AG04449 (cell line): ENCODE measurements at regions not wholly inside any gene's neighbourhood (a gene's known extent, or its start where the extent isn't known, plus 50 kb on each side); places are given as distances from the start of the nearest gene placed in this dataset.

Experiments
- CTCF ChIA-PET: fragments of 350-600 bp; formaldehyde crosslinking; extraction: SDS; loops from one replicate; lab custom pipeline; 2021; ENCODE audit warnings: antibody characterized with exemption; lab: Yijun Ruan, JAX
- POLR2A ChIA-PET: fragments of 400-600, 350-600 bp; formaldehyde crosslinking; extraction: SDS; loops from one replicate; lab custom pipeline; 2020; ENCODE audit warnings: antibody characterized with exemption, inconsistent platforms; lab: Yijun Ruan, JAX
- DNase-seq: peaks from one replicate; pipeline ENCODE4 v3.0.0-alpha.2; 2010; ENCODE audit warnings: low read depth, low spot score
- H3K4me3 ChIP-seq: 2 replicates; pipeline ENCODE4 v1.5.1; 2011; ENCODE audit warnings: low read depth, mild to moderate bottlenecking, control low read depth, low read length
- TF ChIP-seq, protein P1 (sequence below): IDR thresholded peaks from one replicate; pipeline ENCODE4 v1.5.1; 2011; ENCODE audit warnings: mild to moderate bottlenecking, moderate library complexity, low read length, control low read depth, inconsistent platforms; ENCODE audit not compliant: insufficient read depth; ENCODE audit errors: missing control alignments

DNA sequence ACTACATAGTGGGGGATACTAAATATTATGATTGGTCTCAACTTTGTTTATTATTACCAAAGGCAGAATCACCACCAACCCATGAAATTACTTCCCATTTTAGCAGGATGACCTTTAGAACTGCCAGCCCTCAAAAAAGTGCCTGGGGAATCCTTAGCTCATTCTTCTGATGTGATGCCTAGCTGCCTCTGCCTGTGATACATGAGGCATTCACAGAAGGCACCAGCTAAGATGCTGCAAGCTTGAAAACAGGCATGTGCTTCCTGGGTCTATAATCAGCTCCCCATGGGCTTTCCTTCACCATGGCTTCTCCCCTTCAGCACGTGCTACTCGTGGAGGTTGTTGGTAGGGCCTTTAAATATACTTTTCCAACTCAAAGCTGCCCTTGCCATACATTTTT is 50.4 kb upstream of the ARHGAP20 start:
- CTCF ChIA-PET, result no interaction called here

More for the DNA sequence above, 50.4 kb upstream of the ARHGAP20 start:
- no peak for DNase-seq
- TF ChIP-seq, protein P1, sequence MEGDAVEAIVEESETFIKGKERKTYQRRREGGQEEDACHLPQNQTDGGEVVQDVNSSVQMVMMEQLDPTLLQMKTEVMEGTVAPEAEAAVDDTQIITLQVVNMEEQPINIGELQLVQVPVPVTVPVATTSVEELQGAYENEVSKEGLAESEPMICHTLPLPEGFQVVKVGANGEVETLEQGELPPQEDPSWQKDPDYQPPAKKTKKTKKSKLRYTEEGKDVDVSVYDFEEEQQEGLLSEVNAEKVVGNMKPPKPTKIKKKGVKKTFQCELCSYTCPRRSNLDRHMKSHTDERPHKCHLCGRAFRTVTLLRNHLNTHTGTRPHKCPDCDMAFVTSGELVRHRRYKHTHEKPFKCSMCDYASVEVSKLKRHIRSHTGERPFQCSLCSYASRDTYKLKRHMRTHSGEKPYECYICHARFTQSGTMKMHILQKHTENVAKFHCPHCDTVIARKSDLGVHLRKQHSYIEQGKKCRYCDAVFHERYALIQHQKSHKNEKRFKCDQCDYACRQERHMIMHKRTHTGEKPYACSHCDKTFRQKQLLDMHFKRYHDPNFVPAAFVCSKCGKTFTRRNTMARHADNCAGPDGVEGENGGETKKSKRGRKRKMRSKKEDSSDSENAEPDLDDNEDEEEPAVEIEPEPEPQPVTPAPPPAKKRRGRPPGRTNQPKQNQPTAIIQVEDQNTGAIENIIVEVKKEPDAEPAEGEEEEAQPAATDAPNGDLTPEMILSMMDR, result no peak
- no peak overlapping the region for H3K4me3 ChIP-seq
- POLR2A ChIA-PET, result no interaction called here
